A549 (cell line): ENCODE measurements at regions not wholly inside any gene's neighbourhood (a gene's known extent, or its start where the extent isn't known, plus 50 kb on each side); places are given as distances from the start of the nearest gene placed in this dataset.

Experiments
- ATAC-seq, 2 experiments: fragments of 200-7000 bp in 1 of 2; fragments of >200 bp in 1 of 2; cut with Nextera tagmentation in 1 of 2; cut with Tn5 transposase in 1 of 2; 3 replicates each; pipeline versions ENCODE4 v1.8.0 to v1.9.1; 2018 to 2020; ENCODE audit warnings: mild to moderate bottlenecking in 1 of 2, moderate library complexity in 1 of 2
- CTCF ChIA-PET: fragments of 300-600 bp; sonication (Branson Sonifier 250); formaldehyde crosslinking; extraction: SDS; loops from one replicate; lab custom pipeline; 2021; ENCODE audit warnings: antibody characterized with exemption, inconsistent platforms; lab: Yijun Ruan, JAX
- POLR2A ChIA-PET: fragments of 350-600 bp; formaldehyde crosslinking; extraction: SDS; loops from one replicate; lab custom pipeline; 2021; ENCODE audit warnings: antibody characterized with exemption, inconsistent platforms; lab: Yijun Ruan, JAX
- DNase-seq, 2 experiments: peaks; one replicate each; pipeline versions ENCODE4 v3.0.0 to v3.0.0-alpha.2; 2011 to 2016; ENCODE audit warnings: low read depth in 1 of 2, low spot score in 1 of 2
- FAIRE-seq: peaks from 2 replicates; lab custom pipeline; 2011; peaks lifted over from hg19 to GRCh38; lab: Jason Lieb, UNC
- H3K27ac ChIP-seq, 2 experiments: fragments of >200 bp; sonication (Bioruptor Twin); formaldehyde crosslinking; 3 replicates each; pipeline ENCODE4 v1.5.1; 2016 to 2017
- H3K4me1 ChIP-seq: fragments of >200 bp; sonication (Bioruptor Twin); formaldehyde crosslinking; 3 replicates; pipeline ENCODE4 v1.6.1; 2016
- H3K4me2 ChIP-seq: fragments of >200 bp; sonication (Bioruptor Twin); formaldehyde crosslinking; 3 replicates; pipeline ENCODE4 v1.6.1; 2016
- H3K4me3 ChIP-seq: fragments of >200 bp; sonication (Bioruptor Twin); formaldehyde crosslinking; 3 replicates; pipeline ENCODE4 v1.5.1; 2016
- H3K9me3 ChIP-seq: fragments of >200 bp; sonication (Bioruptor Twin); formaldehyde crosslinking; 3 replicates; pipeline ENCODE4 v1.6.1; 2016
- CBX2 ChIP-seq: fragments of 200-600 bp; sonication (generic); IDR thresholded peaks from 2 replicates; pipeline ENCODE4 v1.6.1; 2016; ENCODE audit warnings: low read depth, mild to moderate bottlenecking, borderline replicate concordance
- CHD4 ChIP-seq: fragments of 200-600 bp; sonication (generic); IDR thresholded peaks from 2 replicates; pipeline ENCODE4 v1.6.1; 2016; ENCODE audit warnings: antibody characterized with exemption, mild to moderate bottlenecking, borderline replicate concordance
- FOSB ChIP-seq: fragments of 250-450 bp; sonication (Bioruptor Pico); IDR thresholded peaks from 2 replicates; pipeline ENCODE4 v1.5.0; 2020; ENCODE audit warnings: mild to moderate bottlenecking, moderate library complexity
- FOSL2 ChIP-seq, 2 experiments: fragments of 450-650 bp in 1 of 2; fragments of >200 bp in 1 of 2; sonication (Bioruptor Twin) in 1 of 2; formaldehyde crosslinking; IDR thresholded peaks; 2 replicates each; pipeline versions ENCODE4 v1.5.0 to v1.6.1; 2016 to 2020; ENCODE audit warnings: mild to moderate bottlenecking in 1 of 2, moderate library complexity in 1 of 2
- GATA3 ChIP-seq: IDR thresholded peaks from 2 replicates; pipeline ENCODE4 v1.6.1; 2012; ENCODE audit warnings: borderline replicate concordance
- HMGXB4 ChIP-seq: fragments of 250-450 bp; sonication (Bioruptor Pico); IDR thresholded peaks from 2 replicates; pipeline ENCODE4 v1.5.0; 2021; ENCODE audit warnings: mild to moderate bottlenecking, moderate library complexity, borderline replicate concordance
- JUNB ChIP-seq: fragments of >200 bp; sonication (Bioruptor Twin); formaldehyde crosslinking; IDR thresholded peaks from 2 replicates; pipeline ENCODE4 v1.6.1; 2016
- MYC ChIP-seq: IDR thresholded peaks from 2 replicates; pipeline ENCODE4 v1.6.1; 2012; ENCODE audit warnings: mild to moderate bottlenecking, inconsistent platforms, low read length, improper control_type of control experiment, borderline replicate concordance
- NFE2L2 ChIP-seq: fragments of 150-350 bp; conservative IDR thresholded peaks from 2 replicates; pipeline ENCODE4 v1.6.1; 2014; ENCODE audit warnings: low read length
- NPAS2 ChIP-seq: fragments of 250-450 bp; sonication (Bioruptor Pico); IDR thresholded peaks from 2 replicates; pipeline ENCODE4 v1.8.0; 2022; ENCODE audit warnings: mild to moderate bottlenecking, moderate library complexity, borderline replicate concordance
- NR3C1 ChIP-seq: fragments of >200 bp; sonication (Bioruptor Twin); formaldehyde crosslinking; IDR thresholded peaks from 3 replicates; pipeline ENCODE4 v1.6.1; 2017
- PBX3 ChIP-seq: IDR thresholded peaks from 2 replicates; pipeline ENCODE4 v1.6.1; 2012
- POLR2AphosphoS2 ChIP-seq: conservative IDR thresholded peaks from 2 replicates; pipeline ENCODE4 v1.6.1; 2012; ENCODE audit warnings: low read length, improper control_type of control experiment, inconsistent platforms
- RCOR1 ChIP-seq: fragments of 150-350 bp; IDR thresholded peaks from 2 replicates; pipeline ENCODE4 v1.6.1; 2014; ENCODE audit warnings: antibody characterized with exemption, low read length, low read depth
- RFX5 ChIP-seq: fragments of 450-650 bp; IDR thresholded peaks from 2 replicates; pipeline ENCODE4 v1.7.1; 2014; ENCODE audit warnings: antibody characterized with exemption, mild to moderate bottlenecking, moderate library complexity
- SMC3 ChIP-seq: fragments of >200 bp; sonication (Bioruptor Twin); formaldehyde crosslinking; IDR thresholded peaks from 3 replicates; pipeline ENCODE4 v1.6.1; 2018; ENCODE audit warnings: inconsistent platforms
- TFCP2L1 ChIP-seq: fragments of 250-450 bp; sonication (Bioruptor Pico); IDR thresholded peaks from 2 replicates; pipeline ENCODE4 v1.5.0; 2021; ENCODE audit warnings: mild to moderate bottlenecking
- WGBS: methylation state at CpG from one replicate; pipeline ENCODE4 v1.1.6; 2017; ENCODE audit errors: missing lambda C conversion rate; 5-methylcytosine and 5-hydroxymethylcytosine counted together
- TF ChIP-seq, protein P1 (sequence below): fragments of >200 bp; sonication (Bioruptor Twin); formaldehyde crosslinking; IDR thresholded peaks from 3 replicates; pipeline ENCODE4 v1.5.1; 2016
- TF ChIP-seq, protein P2 (sequence below): fragments of >200 bp; sonication (Bioruptor Twin); formaldehyde crosslinking; IDR thresholded peaks from 2 replicates; pipeline ENCODE4 v1.6.1; 2016
- TF ChIP-seq, protein P3 (sequence below): fragments of 450-650 bp; IDR thresholded peaks from 2 replicates; pipeline ENCODE4 v1.6.1; 2014; ENCODE audit warnings: antibody characterized with exemption
- TF ChIP-seq, protein P4 (sequence below): IDR thresholded peaks from 2 replicates; pipeline ENCODE4 v1.6.1; 2012

DNA sequence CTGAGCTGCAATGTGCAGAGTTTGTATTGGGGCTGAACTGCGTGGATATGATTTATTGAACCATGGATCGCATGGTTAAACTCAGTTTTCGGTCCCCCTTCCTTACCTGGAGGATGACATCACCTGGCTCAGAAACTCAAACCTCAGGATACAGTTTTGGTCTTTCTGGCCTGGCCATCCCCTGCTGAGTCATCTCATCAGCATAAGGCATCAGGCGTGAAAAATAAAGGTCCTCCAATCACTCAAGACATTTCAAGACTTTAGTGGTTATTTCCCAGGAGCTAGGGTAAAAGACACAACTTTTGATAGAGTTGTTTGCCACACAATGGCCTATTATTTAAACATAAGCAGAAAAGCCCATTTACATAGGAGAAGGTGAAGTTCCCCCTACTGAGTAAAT, 631.1 kb upstream of the TMEM132C start (continued):
- TF ChIP-seq HMGXB4 (CRISPR knock-in tag) (no peak), NPAS2 (CRISPR knock-in tag) (no peak), FOSL2 (IDR thresholded peaks at IDR 0.05) (no peak), FOSL2 (CRISPR knock-in tag; IDR thresholded peaks at IDR 0.05) (no peak), NR3C1 (no peak), MYC (no peak), TFCP2L1 (CRISPR knock-in tag) (no peak)
- TF ChIP-seq, protein P1, sequence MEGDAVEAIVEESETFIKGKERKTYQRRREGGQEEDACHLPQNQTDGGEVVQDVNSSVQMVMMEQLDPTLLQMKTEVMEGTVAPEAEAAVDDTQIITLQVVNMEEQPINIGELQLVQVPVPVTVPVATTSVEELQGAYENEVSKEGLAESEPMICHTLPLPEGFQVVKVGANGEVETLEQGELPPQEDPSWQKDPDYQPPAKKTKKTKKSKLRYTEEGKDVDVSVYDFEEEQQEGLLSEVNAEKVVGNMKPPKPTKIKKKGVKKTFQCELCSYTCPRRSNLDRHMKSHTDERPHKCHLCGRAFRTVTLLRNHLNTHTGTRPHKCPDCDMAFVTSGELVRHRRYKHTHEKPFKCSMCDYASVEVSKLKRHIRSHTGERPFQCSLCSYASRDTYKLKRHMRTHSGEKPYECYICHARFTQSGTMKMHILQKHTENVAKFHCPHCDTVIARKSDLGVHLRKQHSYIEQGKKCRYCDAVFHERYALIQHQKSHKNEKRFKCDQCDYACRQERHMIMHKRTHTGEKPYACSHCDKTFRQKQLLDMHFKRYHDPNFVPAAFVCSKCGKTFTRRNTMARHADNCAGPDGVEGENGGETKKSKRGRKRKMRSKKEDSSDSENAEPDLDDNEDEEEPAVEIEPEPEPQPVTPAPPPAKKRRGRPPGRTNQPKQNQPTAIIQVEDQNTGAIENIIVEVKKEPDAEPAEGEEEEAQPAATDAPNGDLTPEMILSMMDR = no peak
- TF ChIP-seq, protein P2, sequence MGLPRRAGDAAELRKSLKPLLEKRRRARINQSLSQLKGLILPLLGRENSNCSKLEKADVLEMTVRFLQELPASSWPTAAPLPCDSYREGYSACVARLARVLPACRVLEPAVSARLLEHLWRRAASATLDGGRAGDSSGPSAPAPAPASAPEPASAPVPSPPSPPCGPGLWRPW = no peak
- TF ChIP-seq, all 56 proteins: peak for 0

DNA sequence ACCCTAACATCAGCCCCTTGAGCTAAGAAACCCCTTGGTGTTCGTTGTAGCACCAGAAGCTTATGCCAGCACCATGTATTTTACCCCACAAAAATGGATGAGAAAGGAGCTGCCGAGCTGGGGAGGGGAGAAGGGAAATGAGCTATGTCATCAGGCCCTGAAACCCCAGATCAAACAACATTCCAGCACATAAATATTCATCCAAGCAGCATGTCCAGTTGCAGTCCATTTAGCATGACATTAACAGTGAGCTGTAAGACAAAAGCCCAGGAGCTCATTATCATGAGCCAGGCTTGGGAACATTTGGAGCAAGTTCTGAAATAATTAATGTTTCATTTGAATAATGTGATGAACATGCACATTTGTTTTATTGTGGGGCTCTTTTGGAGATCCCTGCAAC, 630.1 kb upstream of the TMEM132C start:
- no peak overlapping the region for H3K4me3 ChIP-seq
- 0% methylated on average over 2 of the region's 2 CpGs for WGBS
- H3K4me2 ChIP-seq = no peak overlapping the region
- H3K9me3 ChIP-seq = no peaks in the 10 kb centered on the region
- ATAC-seq (no peak), DNase-seq (no peak), FAIRE-seq (no peak)
- TF ChIP-seq FOSL2 (IDR thresholded peaks at IDR 0.05) (no peak), FOSL2 (CRISPR knock-in tag; IDR thresholded peaks at IDR 0.05) (no peak), CHD4 (no peak), FOSB (CRISPR knock-in tag) (no peak), POLR2AphosphoS2 (no peak), PBX3 (no peak), RFX5 (no peak), NFE2L2 (no peak), SMC3 (no peak), CBX2 (no peak), JUNB (no peak), RCOR1 (no peak), GATA3 (no peak)
- TF ChIP-seq, protein P3, sequence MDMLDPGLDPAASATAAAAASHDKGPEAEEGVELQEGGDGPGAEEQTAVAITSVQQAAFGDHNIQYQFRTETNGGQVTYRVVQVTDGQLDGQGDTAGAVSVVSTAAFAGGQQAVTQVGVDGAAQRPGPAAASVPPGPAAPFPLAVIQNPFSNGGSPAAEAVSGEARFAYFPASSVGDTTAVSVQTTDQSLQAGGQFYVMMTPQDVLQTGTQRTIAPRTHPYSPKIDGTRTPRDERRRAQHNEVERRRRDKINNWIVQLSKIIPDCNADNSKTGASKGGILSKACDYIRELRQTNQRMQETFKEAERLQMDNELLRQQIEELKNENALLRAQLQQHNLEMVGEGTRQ = no peak
- TF ChIP-seq, protein P2 = no peak
- TF ChIP-seq, protein P4, sequence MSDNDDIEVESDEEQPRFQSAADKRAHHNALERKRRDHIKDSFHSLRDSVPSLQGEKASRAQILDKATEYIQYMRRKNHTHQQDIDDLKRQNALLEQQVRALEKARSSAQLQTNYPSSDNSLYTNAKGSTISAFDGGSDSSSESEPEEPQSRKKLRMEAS = no peak
- CTCF ChIA-PET = interaction anchor here (0.9 to 1.4 kb wide), 2 partner anchors 9 to 12 kb away, joined by 3 to 4 read pairs; no protein-coding TSS in a partner anchor
- H3K4me1 ChIP-seq = no peaks in the 10 kb centered on the region
- H3K27ac ChIP-seq = no peak overlapping the region
- POLR2A ChIA-PET = no interaction called here
